Stimulated activated CD8-positive, alpha-beta memory T cell treated with anti-CD3 and anti-CD28 coated beads, Interleukin-7, amount 100 ng/mL, for 48 hours (primary cell): ENCODE measurements at regions not wholly inside any gene's neighbourhood (a gene's known extent, or its start where the extent isn't known, plus 50 kb on each side); places are given as distances from the start of the nearest gene placed in this dataset.

Experiments used
- DNase-seq, 2 donors: peaks; one replicate each; pipeline ENCODE4 v3.0.0-alpha.2; 2020; ENCODE audit warnings: low read depth in 1 of 2; ENCODE audit errors: extremely low read depth in 1 of 2

GRCh38 chr9:7363777-7364477 is 435.7 kb downstream of the DMAC1 start:
- DNase-seq, result no peak

- no peak for DNase-seq
Measured at GRCh38 chr9:7360513-7360912, 439.1 kb downstream of the DMAC1 start.

GRCh38 chr9:7358876-7359275 is 440.7 kb downstream of the DMAC1 start:
- no peak for DNase-seq

GRCh38 chr9:7354704-7355103 is 444.9 kb downstream of the DMAC1 start:
- no peak for DNase-seq

GRCh38 chr9:7348692-7349091 is 450.9 kb downstream of the DMAC1 start:
- DNase-seq, result no peak

GRCh38 chr9:7347556-7347955 is 452.0 kb downstream of the DMAC1 start:
- no peak for DNase-seq

GRCh38 chr9:7346144-7346543 is 453.4 kb downstream of the DMAC1 start:
- no peak for DNase-seq

- no peak for DNase-seq
Measured at GRCh38 chr9:7342736-7343135, 456.8 kb downstream of the DMAC1 start.

GRCh38 chr9:7342229-7342628 is 457.3 kb downstream of the DMAC1 start:
- DNase-seq, result no peak

GRCh38 chr9:7341571-7341970 is 458.0 kb downstream of the DMAC1 start:
- DNase-seq, result no peak

GRCh38 chr9:7340451-7340850 is 459.1 kb downstream of the DMAC1 start:
- DNase-seq, result no peak

GRCh38 chr9:7338586-7339281 is 460.8 kb downstream of the DMAC1 start:
- no peak for DNase-seq

- no peak for DNase-seq
Measured at GRCh38 chr9:7336356-7337065, 463.1 kb downstream of the DMAC1 start.

GRCh38 chr9:7333719-7334118 is 465.9 kb downstream of the DMAC1 start:
- DNase-seq, result no peak

GRCh38 chr9:7332780-7333179 is 466.8 kb downstream of the DMAC1 start:
- DNase-seq, result no peak

- no peak for DNase-seq
Measured at GRCh38 chr9:7328453-7328852, 471.1 kb downstream of the DMAC1 start.

GRCh38 chr9:7325995-7326394 is 473.6 kb downstream of the DMAC1 start:
- DNase-seq, result no peak

GRCh38 chr9:7324152-7324598 is 475.4 kb downstream of the DMAC1 start:
- DNase-seq, result no peak

- no peak for DNase-seq
Measured at GRCh38 chr9:7320841-7321240, 478.7 kb downstream of the DMAC1 start.

GRCh38 chr9:7320139-7320538 is 479.4 kb downstream of the DMAC1 start:
- DNase-seq, result no peak

- no peak for DNase-seq
Measured at GRCh38 chr9:7318920-7319319, 480.7 kb downstream of the DMAC1 start.

- DNase-seq, result no peak
Measured at GRCh38 chr9:7316967-7317366, 482.6 kb downstream of the DMAC1 start.
